ENCODE measurements at regions not wholly inside any gene's neighbourhood (a gene's known extent, or its start where the extent isn't known, plus 50 kb on each side); places are given as distances from the start of the nearest gene placed in this dataset.

GRCh38 chr6:21444711-21445260 lies 148.8 kb upstream of the SOX4 start:
- Mint-ChIP-seq H3K4me1 (peaks cover under 1% of the 10 kb centered on the region), H3K9me3 (ENCODE audit: insufficient read depth) (no peaks in the 10 kb centered on the region), H3K4me3 (no peak overlapping the region), H3K27me3 (peaks cover 4% of the 10 kb centered on the region), H3K27ac (no peak overlapping the region)
- 100% methylated on average over 4 of the region's 10 CpGs for WGBS (ENCODE audit: insufficient coverage)
- H3K9ac ChIP-seq (ENCODE audit: low read length) = no peak overlapping the region
- H3K9me3 ChIP-seq (ENCODE audit: control extremely low read depth in 1 of 3, control insufficient read depth in 2 of 3, insufficient read depth in 1 of 3, low read length in 2 of 3) = no peaks in the 10 kb centered on the region
- TF ChIP-seq EZH2 (IDR thresholded peaks at IDR 0.05; ENCODE audit: borderline replicate concordance, insufficient read depth, low read depth, low read length, poor library complexity, severe bottlenecking) = no peak
- TF ChIP-seq CTCF (IDR thresholded peaks at IDR 0.05) = no peak
- no peak overlapping the region for H3K4me3 ChIP-seq (ENCODE audit: control extremely low read depth in 1 of 5, extremely low read depth in 1 of 5, insufficient read depth in 1 of 5, low read depth in 2 of 5, low read length in 4 of 5)
- no peaks in the 10 kb centered on the region for H3K27me3 ChIP-seq (replicated peaks in 1 of 4; ENCODE audit: control extremely low read depth in 1 of 4, control insufficient read depth in 3 of 4, insufficient read depth in 4 of 4, low read length in 3 of 4)
- no peak for ATAC-seq (ENCODE audit: low read depth)
- H3K4me2 ChIP-seq (replicated peaks; ENCODE audit: low read depth, low read length, poor library complexity, severe bottlenecking) = no peak overlapping the region
- no peaks in the 10 kb centered on the region for H4K20me1 ChIP-seq (ENCODE audit: control insufficient read depth, insufficient read depth, low read length, poor library complexity, severe bottlenecking)
- H3K79me2 ChIP-seq (ENCODE audit: control insufficient read depth, insufficient read depth, low read length) = no peaks in the 10 kb centered on the region
- POLR2A ChIA-PET = no interaction called here
- no peaks in the 10 kb centered on the region for H3K4me1 ChIP-seq (ENCODE audit: control insufficient read depth in 2 of 2, insufficient read depth in 2 of 2, low read length in 2 of 2)
- DNase-seq = no peak
- no peak overlapping the region for H3K27ac ChIP-seq (ENCODE audit: low read length in 2 of 2)
- no peaks in the 10 kb centered on the region for H3K36me3 ChIP-seq (replicated peaks in 1 of 2; ENCODE audit: control extremely low read depth in 1 of 2, control insufficient read depth in 1 of 2, extremely low read depth in 1 of 2, insufficient read depth in 2 of 2, low read length in 1 of 2)
- CTCF ChIA-PET = no interaction called here
- intact Hi-C loops (cut with micrococcal nuclease) = no loop called here
- H2AFZ ChIP-seq (ENCODE audit: insufficient read depth, low read depth, low read length, poor library complexity, severe bottlenecking) = no peak overlapping the region

- Histone ChIP-seq H3K4me1 (ENCODE audit: control insufficient read depth in 2 of 2, insufficient read depth in 2 of 2, low read length in 2 of 2) (no peaks in the 10 kb centered on the region), H3K4me2 (replicated peaks; ENCODE audit: low read depth, low read length, poor library complexity, severe bottlenecking) (no peak overlapping the region), H3K9ac (ENCODE audit: low read length) (no peak overlapping the region), H3K27me3 (replicated peaks in 1 of 4; ENCODE audit: control extremely low read depth in 1 of 4, control insufficient read depth in 3 of 4, insufficient read depth in 4 of 4, low read length in 3 of 4) (no peaks in the 10 kb centered on the region), H3K36me3 (replicated peaks in 1 of 2; ENCODE audit: control extremely low read depth in 1 of 2, control insufficient read depth in 1 of 2, extremely low read depth in 1 of 2, insufficient read depth in 2 of 2, low read length in 1 of 2) (no peaks in the 10 kb centered on the region), H2AFZ (ENCODE audit: insufficient read depth, low read depth, low read length, poor library complexity, severe bottlenecking) (no peak overlapping the region), H3K79me2 (ENCODE audit: control insufficient read depth, insufficient read depth, low read length) (no peaks in the 10 kb centered on the region), H4K20me1 (ENCODE audit: control insufficient read depth, insufficient read depth, low read length, poor library complexity, severe bottlenecking) (no peaks in the 10 kb centered on the region), H3K9me3 (ENCODE audit: control extremely low read depth in 1 of 3, control insufficient read depth in 2 of 3, insufficient read depth in 1 of 3, low read length in 2 of 3) (no peaks in the 10 kb centered on the region), H3K4me3 (ENCODE audit: control extremely low read depth in 1 of 5, extremely low read depth in 1 of 5, insufficient read depth in 1 of 5, low read depth in 2 of 5, low read length in 4 of 5) (no peak overlapping the region), H3K27ac (ENCODE audit: low read length in 2 of 2) (no peak overlapping the region)
- Mint-ChIP-seq H3K9me3 (ENCODE audit: insufficient read depth) (no peaks in the 10 kb centered on the region), H3K27ac (no peak overlapping the region), H3K4me1 (no peaks in the 10 kb centered on the region), H3K4me3 (no peak overlapping the region), H3K27me3 (peaks cover 4% of the 10 kb centered on the region)
- DNase-seq (no peak), ATAC-seq (ENCODE audit: low read depth) (no peak)
- WGBS (ENCODE audit: insufficient coverage) = 94% methylated on average over 4 of the region's 5 CpGs
- POLR2A ChIA-PET = no interaction called here
- no peak for TF ChIP-seq EZH2 (IDR thresholded peaks at IDR 0.05; ENCODE audit: borderline replicate concordance, insufficient read depth, low read depth, low read length, poor library complexity, severe bottlenecking)
- TF ChIP-seq CTCF (IDR thresholded peaks at IDR 0.05) = no peak
- intact Hi-C loops (cut with micrococcal nuclease) = no loop called here
- CTCF ChIA-PET = no interaction called here
These were observed 145.6 kb upstream of the SOX4 start for GRCh38 chr6:21447987-21448386.

Measured in B cell (primary cell).